Liver (tissue), 8 donors: ENCODE measurements at regions not wholly inside any gene's neighbourhood (a gene's known extent, or its start where the extent isn't known, plus 50 kb on each side); places are given as distances from the start of the nearest gene placed in this dataset.

Experiments used
- DNase-seq: peaks from one replicate; pipeline ENCODE4 v3.0.0-alpha.2; 2017; ENCODE audit warnings: low spot score
- H3K27ac ChIP-seq, 2 donors: one replicate each; pipeline ENCODE4 v1.7.0; 2013; ENCODE audit warnings: inconsistent platforms in 2 of 2, low read length in 2 of 2, control low read depth in 1 of 2, low read depth in 1 of 2, mild to moderate bottlenecking in 1 of 2
- H3K27me3 ChIP-seq, 4 donors: one replicate each; pipeline versions ENCODE4 v1.6.1 to v1.7.0; 2013; ENCODE audit warnings: low read length in 3 of 4, inconsistent platforms in 1 of 4, mild to moderate bottlenecking in 1 of 4, moderate library complexity in 1 of 4; ENCODE audit not compliant: control insufficient read depth in 4 of 4, insufficient read depth in 4 of 4
- H3K36me3 ChIP-seq, 4 donors: one replicate each; pipeline versions ENCODE4 v1.6.1 to v1.7.0; 2013; ENCODE audit warnings: low read length in 3 of 4, mild to moderate bottlenecking in 3 of 4, low read depth in 1 of 4, moderate library complexity in 1 of 4; ENCODE audit not compliant: control insufficient read depth in 4 of 4, insufficient read depth in 3 of 4
- H3K4me1 ChIP-seq, 4 donors: one replicate each; pipeline versions ENCODE4 v1.6.1 to v1.7.0; 2013; ENCODE audit warnings: low read length in 3 of 4, mild to moderate bottlenecking in 3 of 4, moderate library complexity in 1 of 4; ENCODE audit not compliant: control insufficient read depth in 4 of 4, insufficient read depth in 4 of 4
- H3K4me3 ChIP-seq, 3 donors: one replicate each; pipeline versions ENCODE4 v1.6.1 to v1.7.0; 2013; ENCODE audit warnings: low read length in 3 of 3, control low read depth in 1 of 3, low read depth in 1 of 3, mild to moderate bottlenecking in 1 of 3
- H3K9ac ChIP-seq, 2 donors: one replicate each; pipeline ENCODE4 v1.7.0; 2013; ENCODE audit warnings: low read length in 2 of 2, mild to moderate bottlenecking in 2 of 2, moderate library complexity in 2 of 2, control low read depth in 1 of 2, low read depth in 1 of 2
- H3K9me3 ChIP-seq, 4 donors: one replicate each; pipeline versions ENCODE4 v1.6.1 to v1.7.0; 2013; ENCODE audit warnings: low read length in 3 of 4; ENCODE audit not compliant: control insufficient read depth in 4 of 4
- ATF3 ChIP-seq: IDR thresholded peaks from 2 replicates; pipeline ENCODE4 v1.6.1; 2016; ENCODE audit warnings: antibody characterized with exemption
- CTCF ChIP-seq: fragments of 150-350 bp; IDR thresholded peaks from 2 replicates; pipeline ENCODE4 v1.5.1; 2017; ENCODE audit warnings: improper control_type of control experiment, low read depth, low read length; ENCODE audit not compliant: missing input control
- EGR1 ChIP-seq, 2 donors: IDR thresholded peaks; 2 replicates each; pipeline ENCODE4 v1.6.1; 2016 to 2018; ENCODE audit warnings: antibody characterized with exemption in 2 of 2, low read depth in 2 of 2
- FOXA1 ChIP-seq: IDR thresholded peaks from 2 replicates; pipeline ENCODE4 v1.6.1; 2016; ENCODE audit warnings: antibody characterized with exemption
- FOXA2 ChIP-seq: IDR thresholded peaks from 2 replicates; pipeline ENCODE4 v1.6.1; 2016; ENCODE audit warnings: antibody characterized with exemption
- GABPA ChIP-seq, 2 donors: IDR thresholded peaks in 1 of 2; conservative IDR thresholded peaks in 1 of 2; 2 replicates each; pipeline ENCODE4 v1.6.1; 2016; ENCODE audit warnings: antibody characterized with exemption in 2 of 2, mild to moderate bottlenecking in 1 of 2, moderate library complexity in 1 of 2
- HNF4A ChIP-seq, 2 donors: conservative IDR thresholded peaks; 2 replicates each; pipeline ENCODE4 v1.6.1; 2016; ENCODE audit warnings: antibody characterized with exemption in 2 of 2, mild to moderate bottlenecking in 2 of 2
- HNF4G ChIP-seq: IDR thresholded peaks from 2 replicates; pipeline ENCODE4 v1.6.1; 2016; ENCODE audit warnings: antibody characterized with exemption
- JUND ChIP-seq, 2 donors: IDR thresholded peaks; 2 replicates each; pipeline ENCODE4 v1.6.1; 2016; ENCODE audit warnings: antibody characterized with exemption in 2 of 2
- MAX ChIP-seq: IDR thresholded peaks from 2 replicates; pipeline ENCODE4 v1.6.1; 2016; ENCODE audit warnings: antibody characterized with exemption
- NR2F2 ChIP-seq: IDR thresholded peaks from 2 replicates; pipeline ENCODE4 v1.6.1; 2016; ENCODE audit warnings: antibody characterized with exemption
- RAD21 ChIP-seq, 2 donors: IDR thresholded peaks; 2 replicates each; pipeline ENCODE4 v1.6.1; 2016; ENCODE audit warnings: antibody characterized with exemption in 2 of 2, mild to moderate bottlenecking in 2 of 2
- REST ChIP-seq: IDR thresholded peaks from 2 replicates; pipeline ENCODE4 v1.6.1; 2016; ENCODE audit warnings: antibody characterized with exemption, mild to moderate bottlenecking
- RXRA ChIP-seq, 2 donors: IDR thresholded peaks; 2 replicates each; pipeline ENCODE4 v1.6.1; 2017 to 2018; ENCODE audit warnings: antibody characterized with exemption in 2 of 2, mild to moderate bottlenecking in 1 of 2
- SP1 ChIP-seq: IDR thresholded peaks from 2 replicates; pipeline ENCODE4 v1.6.1; 2018; ENCODE audit warnings: antibody characterized with exemption, mild to moderate bottlenecking
- TAF1 ChIP-seq: conservative IDR thresholded peaks from 2 replicates; pipeline ENCODE4 v1.6.1; 2016; ENCODE audit warnings: antibody characterized with exemption, mild to moderate bottlenecking
- YY1 ChIP-seq: IDR thresholded peaks from 2 replicates; pipeline ENCODE4 v1.6.1; 2016; ENCODE audit warnings: antibody characterized with exemption, mild to moderate bottlenecking
- ZBTB33 ChIP-seq: IDR thresholded peaks from 2 replicates; pipeline ENCODE4 v1.6.1; 2016; ENCODE audit warnings: antibody characterized with exemption
- WGBS: extraction: QIAGEN DNeasy Blood & Tissue Kit; methylation state at CpG from one replicate; pipeline ENCODE4 v1.1.7; 2013; 5-methylcytosine and 5-hydroxymethylcytosine counted together
- donor health status: healthy.
- donor health status: healthy.
- donor health status: healthy.
- donor health status: healthy.
- donor health status: healthy.

GRCh38 chr15:96882121-96882772, 551.7 kb downstream of the NR2F2 start:
- Histone ChIP-seq H3K4me1 (no peaks in the 10 kb centered on the region), H3K4me3 (no peak overlapping the region), H3K36me3 (no peaks in the 10 kb centered on the region), H3K27me3 (no peaks in the 10 kb centered on the region), H3K27ac (no peak overlapping the region), H3K9ac (no peak overlapping the region), H3K9me3 (no peaks in the 10 kb centered on the region)
- DNase-seq: no peak
- TF ChIP-seq NR2F2 (no peak), FOXA1 (no peak), CTCF (no peak), GABPA (IDR thresholded peaks at IDR 0.05 in 1 of 2, conservative IDR thresholded peaks at IDR 0.05 in 1 of 2) (no peak), YY1 (no peak), MAX (no peak), JUND (IDR thresholded peaks at IDR 0.05) (no peak), ZBTB33 (no peak), EGR1 (IDR thresholded peaks at IDR 0.05; ENCODE audit: low read depth in 2 of 2) (no peak), SP1 (no peak), FOXA2 (no peak), HNF4A (conservative IDR thresholded peaks at IDR 0.05) (no peak), TAF1 (no peak)
- 81% methylated on average over 4 of the region's 4 CpGs for WGBS

- Histone ChIP-seq H3K4me1 (peaks cover 0 to 3% (median 3%) of the 10 kb centered on the region in 4 donors), H3K9ac (no peak overlapping the region), H3K4me3 (no peak overlapping the region), H3K27ac (no peak overlapping the region), H3K36me3 (no peaks in the 10 kb centered on the region), H3K9me3 (no peaks in the 10 kb centered on the region), H3K27me3 (no peaks in the 10 kb centered on the region)
- WGBS: 74% methylated on average over 1 of the region's 1 CpG
- no peak for DNase-seq
- no peak for TF ChIP-seq CTCF
- TF ChIP-seq MAX: no peak
- no peak for TF ChIP-seq JUND (IDR thresholded peaks at IDR 0.05)
- no peak for TF ChIP-seq REST
- TF ChIP-seq TAF1: no peak
- TF ChIP-seq EGR1 (IDR thresholded peaks at IDR 0.05; ENCODE audit: low read depth in 2 of 2): no peak
- no peak for TF ChIP-seq HNF4A (conservative IDR thresholded peaks at IDR 0.05)
- no peak for TF ChIP-seq SP1
- TF ChIP-seq RAD21 (IDR thresholded peaks at IDR 0.05): no peak
- TF ChIP-seq YY1: no peak
- no peak for TF ChIP-seq ZBTB33
- no peak for TF ChIP-seq FOXA2
- TF ChIP-seq GABPA (IDR thresholded peaks at IDR 0.05 in 1 of 2, conservative IDR thresholded peaks at IDR 0.05 in 1 of 2): no peak
- no peak for TF ChIP-seq ATF3
- TF ChIP-seq HNF4G: no peak
- TF ChIP-seq RXRA (IDR thresholded peaks at IDR 0.05): no peak
- TF ChIP-seq FOXA1: no peak
- TF ChIP-seq NR2F2: no peak
These were observed 557.2 kb downstream of the NR2F2 start for GRCh38 chr15:96887730-96888129.
